K562 (cell line): ENCODE measurements at regions not wholly inside any gene's neighbourhood (a gene's known extent, or its start where the extent isn't known, plus 50 kb on each side); places are given as distances from the start of the nearest gene placed in this dataset.

Experiments used
- ATAC-seq: fragments of 200-7000 bp; cut with Tn5 transposase; 3 replicates; pipeline ENCODE4 v1.9.1; 2020; ENCODE audit warnings: moderate library complexity
- BruUV-seq: library from RNA; stranded (reverse); fragments of 400-500 nt; replicated peaks from 2 replicates; lab custom pipeline; 2021; lab: Mats Ljungman, UMichigan
- CTCF ChIA-PET: fragments of 300-600 bp; formaldehyde crosslinking; extraction: SDS; loops from one replicate; lab custom pipeline; 2021; ENCODE audit warnings: low intra/inter-chr PET ratio; lab: Yijun Ruan, JAX
- POLR2A ChIA-PET: fragments of 300-600, 350-650 bp; sonication (Branson Sonifier 250); formaldehyde crosslinking; extraction: SDS; loops from one replicate; lab custom pipeline; 2021; ENCODE audit warnings: antibody characterized with exemption, inconsistent platforms; lab: Yijun Ruan, JAX
- DNase-seq, 4 experiments: peaks; one replicate each; pipeline versions ENCODE4 v3.0.0 to v3.0.0-alpha.2; 2011 to 2018; ENCODE audit warnings: low spot score in 3 of 4, mixed read lengths in 3 of 4; ENCODE audit errors: extremely low read depth in 1 of 4
- FAIRE-seq: peaks from 2 replicates; lab custom pipeline; 2011; peaks lifted over from hg19 to GRCh38; lab: Jason Lieb, UNC
- H2AFZ ChIP-seq: 2 replicates; pipeline ENCODE4 v1.6.0; 2011; ENCODE audit warnings: low read depth, low read length, control low read depth, inconsistent platforms
- H3K27ac ChIP-seq: fragments of 200-600 bp; 3 replicates; pipeline ENCODE4 v1.8.0; 2011; ENCODE audit warnings: low read depth, mild to moderate bottlenecking, control low read depth, inconsistent platforms, low read length, moderate library complexity, mixed read lengths; ENCODE audit errors: extremely low read depth
- H3K27me3 ChIP-seq, 2 experiments: fragments of 300-600 bp in 1 of 2; 2 replicates in 1 of 2; 3 replicates in 1 of 2; pipeline versions ENCODE4 v1.6.0 to v1.8.0; 2011; ENCODE audit warnings: inconsistent platforms in 2 of 2, low read length in 2 of 2, mild to moderate bottlenecking in 1 of 2, mixed read lengths in 1 of 2, moderate library complexity in 1 of 2; ENCODE audit not compliant: control insufficient read depth in 2 of 2, insufficient read depth in 2 of 2
- H3K36me3 ChIP-seq: fragments of 300-600 bp; 3 replicates; pipeline ENCODE4 v1.8.0; 2011; ENCODE audit warnings: mild to moderate bottlenecking, low read length, inconsistent platforms; ENCODE audit not compliant: control insufficient read depth, insufficient read depth
- H3K4me1 ChIP-seq, 2 experiments: fragments of 200-600 bp in 1 of 2; replicated peaks in 1 of 2; 2 replicates in 1 of 2; 3 replicates in 1 of 2; pipeline versions ENCODE4 v1.5.1 to v1.8.0; 2011; ENCODE audit warnings: inconsistent platforms in 2 of 2, low read length in 2 of 2, mild to moderate bottlenecking in 1 of 2, mixed read lengths in 1 of 2, moderate library complexity in 1 of 2; ENCODE audit not compliant: control insufficient read depth in 2 of 2, insufficient read depth in 2 of 2
- H3K4me2 ChIP-seq: 2 replicates; pipeline ENCODE4 v1.6.1; 2011; ENCODE audit warnings: low read length, control low read depth, inconsistent platforms, mixed read lengths; ENCODE audit not compliant: insufficient read depth
- H3K4me3 ChIP-seq: fragments of 200-600 bp; sonication (generic), shearing (Covaris generic); 2 replicates; pipeline ENCODE4 v1.5.1; 2016; ENCODE audit warnings: control low read depth, inconsistent platforms
- H3K79me2 ChIP-seq: fragments of 200-600 bp; 3 replicates; pipeline ENCODE4 v1.8.0; 2011; ENCODE audit warnings: low read length, inconsistent platforms; ENCODE audit not compliant: control insufficient read depth, insufficient read depth
- H3K9ac ChIP-seq, 2 experiments: 2 replicates each; pipeline versions ENCODE4 v1.6.0 to v1.6.1; 2011; ENCODE audit warnings: low read depth in 2 of 2, low read length in 2 of 2, control low read depth in 1 of 2, inconsistent platforms in 1 of 2, mild to moderate bottlenecking in 1 of 2, mixed read lengths in 1 of 2; ENCODE audit not compliant: insufficient read depth in 1 of 2
- H3K9me1 ChIP-seq: one replicate; pipeline ENCODE4 v1.6.0; 2011; ENCODE audit warnings: inconsistent platforms, mild to moderate bottlenecking, low read length, moderate library complexity; ENCODE audit not compliant: control insufficient read depth, insufficient read depth
- H3K9me3 ChIP-seq: replicated peaks from 2 replicates; pipeline ENCODE4 v1.5.1; 2011; ENCODE audit warnings: low read depth, low read length, inconsistent platforms; ENCODE audit not compliant: control insufficient read depth, insufficient read depth
- H4K20me1 ChIP-seq: replicated peaks from 2 replicates; pipeline ENCODE4 v1.6.1; 2011; ENCODE audit warnings: low read length, inconsistent platforms, mixed read lengths; ENCODE audit not compliant: control insufficient read depth, insufficient read depth
- CXXC5 ChIP-seq: fragments of 250-450 bp; sonication (Bioruptor Pico); IDR thresholded peaks from 2 replicates; pipeline ENCODE4 v1.8.0; 2022; ENCODE audit warnings: inconsistent platforms, mild to moderate bottlenecking, moderate library complexity
- SMARCB1 ChIP-seq: IDR thresholded peaks from 2 replicates; pipeline ENCODE4 v1.6.1; 2011; ENCODE audit warnings: improper control_type of control experiment, low read depth; ENCODE audit not compliant: insufficient read length
- SREBF1 ChIP-seq: fragments of 150-350 bp; IDR thresholded peaks from 2 replicates; pipeline ENCODE4 v1.6.1; 2014; ENCODE audit warnings: antibody characterized with exemption, low read depth, low read length, borderline replicate concordance
- XRCC4 ChIP-seq: IDR thresholded peaks from one replicate; pipeline ENCODE4 v1.6.1; 2011; ENCODE audit not compliant: insufficient read depth, insufficient read length; ENCODE audit errors: extremely low read depth
- ZNF584 ChIP-seq: fragments of 200-800 bp; sonication (Bioruptor generic); IDR thresholded peaks from 2 replicates; pipeline ENCODE4 v1.6.1; 2016; ENCODE audit warnings: low read depth, mild to moderate bottlenecking, missing genetic modification characterization, missing compliant biosample characterization
- WGBS: fragments of 100-300 bp; shearing (Covaris generic); methylation state at CpG from one replicate; pipeline ENCODE4 v1.1.6; 2016; ENCODE audit warnings: low coverage, mixed read lengths; ENCODE audit not compliant: insufficient coverage; ENCODE audit errors: missing lambda C conversion rate; 5-methylcytosine and 5-hydroxymethylcytosine counted together
- in situ Hi-C: fragments of 300-500 bp; cut with MboI; formaldehyde crosslinking; loops from 4 replicates; pipeline ENCODE4 v1.15.0; 2018; ENCODE audit warnings: inconsistent platforms, mixed read lengths
- intact Hi-C: fragments of 100-400 bp; cut with micrococcal nuclease; formaldehyde crosslinking; loops from 2 replicates; pipeline ENCODE4 v1.14.2; 2022
- TF ChIP-seq, protein P1 (sequence below): fragments of 250-450 bp; sonication (Bioruptor Pico); IDR thresholded peaks from 2 replicates; pipeline ENCODE4 v1.8.0; 2022; ENCODE audit warnings: inconsistent platforms, mild to moderate bottlenecking, moderate library complexity, borderline replicate concordance

DNA sequence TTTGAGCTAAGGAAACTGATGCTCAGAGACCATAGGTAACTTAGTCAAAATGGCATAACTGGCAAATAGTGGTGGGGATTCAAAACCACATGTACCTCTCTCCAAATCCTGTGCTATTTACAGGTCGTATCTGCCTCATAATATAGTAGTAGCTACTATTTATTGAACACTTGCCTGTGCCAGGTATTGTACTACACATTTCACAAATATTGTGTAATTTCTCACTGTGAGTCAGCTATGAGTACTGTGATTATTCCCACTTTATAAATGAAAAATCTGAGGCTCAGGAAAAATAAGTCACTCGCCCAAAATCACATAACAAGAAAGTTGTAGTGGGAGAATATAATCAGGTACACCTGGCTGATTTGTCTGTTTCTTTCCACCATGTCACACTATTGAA, 199.8 kb upstream of the FAT3 start:
- H3K9ac ChIP-seq, result no peak overlapping the region
- H3K27ac ChIP-seq, result no peak overlapping the region
- H3K27me3 ChIP-seq, result no peaks in the 10 kb centered on the region
- CTCF ChIA-PET, result no interaction called here
- H3K4me2 ChIP-seq, result no peak overlapping the region
- H3K4me3 ChIP-seq, result no peak overlapping the region
- ATAC-seq (no peak), FAIRE-seq (no peak), DNase-seq (no peak)
- H3K36me3 ChIP-seq, result no peaks in the 10 kb centered on the region
- no peak for TF ChIP-seq SMARCB1
- no peak for TF ChIP-seq ZNF584 (CRISPR knock-in tag)
- no peak for TF ChIP-seq CXXC5 (CRISPR knock-in tag)
- TF ChIP-seq SREBF1, result no peak
- TF ChIP-seq, protein P1, sequence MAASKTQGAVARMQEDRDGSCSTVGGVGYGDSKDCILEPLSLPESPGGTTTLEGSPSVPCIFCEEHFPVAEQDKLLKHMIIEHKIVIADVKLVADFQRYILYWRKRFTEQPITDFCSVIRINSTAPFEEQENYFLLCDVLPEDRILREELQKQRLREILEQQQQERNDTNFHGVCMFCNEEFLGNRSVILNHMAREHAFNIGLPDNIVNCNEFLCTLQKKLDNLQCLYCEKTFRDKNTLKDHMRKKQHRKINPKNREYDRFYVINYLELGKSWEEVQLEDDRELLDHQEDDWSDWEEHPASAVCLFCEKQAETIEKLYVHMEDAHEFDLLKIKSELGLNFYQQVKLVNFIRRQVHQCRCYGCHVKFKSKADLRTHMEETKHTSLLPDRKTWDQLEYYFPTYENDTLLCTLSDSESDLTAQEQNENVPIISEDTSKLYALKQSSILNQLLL (CRISPR knock-in tag), result no peak
- TF ChIP-seq XRCC4, result no peak
- in situ Hi-C loops (no loop called here), intact Hi-C loops (no loop called here)
- WGBS, result 21% methylated on average over 2 of the region's 2 CpGs
- H3K4me1 ChIP-seq, result no peaks in the 10 kb centered on the region
- H3K9me3 ChIP-seq, result no peaks in the 10 kb centered on the region
- no peaks in the 10 kb centered on the region for H4K20me1 ChIP-seq
- POLR2A ChIA-PET, result interaction anchor here (0.7 kb wide), 1 partner anchor 47 kb away, joined by 3 read pairs; no protein-coding TSS in a partner anchor
- no peaks in the 10 kb centered on the region for H3K9me1 ChIP-seq
- no peak overlapping the region for H2AFZ ChIP-seq
- no TSS peak for BruUV-seq
- H3K79me2 ChIP-seq, result no peaks in the 10 kb centered on the region
